Pulmonary artery endothelial cell (primary cell): ENCODE measurements at regions not wholly inside any gene's neighbourhood (a gene's known extent, or its start where the extent isn't known, plus 50 kb on each side); places are given as distances from the start of the nearest gene placed in this dataset.

Experiments
- DNase-seq: peaks from one replicate; pipeline ENCODE4 v3.0.0-alpha.2; 2011; ENCODE audit warnings: low read depth, low spot score

GRCh38 chr9:14560194-14560593 is 133.0 kb downstream of the ZDHHC21 start:
- no peak for DNase-seq

- peak; percentile 15 for DNase-seq
These were observed 138.3 kb downstream of the ZDHHC21 start for GRCh38 chr9:14554886-14555285.

- no peak for DNase-seq
These were observed 145.8 kb downstream of the ZDHHC21 start for GRCh38 chr9:14547245-14548060.

- DNase-seq = no peak
These were observed 146.5 kb downstream of the ZDHHC21 start for GRCh38 chr9:14546693-14547092.

- no peak for DNase-seq
These were observed 151.2 kb downstream of the ZDHHC21 start for GRCh38 chr9:14542071-14542470.

GRCh38 chr9:14538526-14538925 is 154.7 kb downstream of the ZDHHC21 start:
- DNase-seq = no peak

GRCh38 chr9:14535161-14535955 is 157.9 kb downstream of the ZDHHC21 start:
- no peak for DNase-seq

GRCh38 chr9:14533867-14534640 is 159.2 kb downstream of the ZDHHC21 start:
- no peak for DNase-seq

- no peak for DNase-seq
These were observed 160.6 kb downstream of the ZDHHC21 start for GRCh38 chr9:14532456-14533115.

GRCh38 chr9:14531341-14532269 is 161.6 kb downstream of the ZDHHC21 start:
- no peak for DNase-seq

- no peak for DNase-seq
These were observed 162.4 kb downstream of the ZDHHC21 start for GRCh38 chr9:14530841-14531240.

- DNase-seq = no peak
These were observed 162.9 kb downstream of the ZDHHC21 start for GRCh38 chr9:14530366-14530765.

- DNase-seq = no peak
These were observed 163.6 kb downstream of the ZDHHC21 start for GRCh38 chr9:14529629-14530028.

- DNase-seq = no peak
These were observed 164.2 kb downstream of the ZDHHC21 start for GRCh38 chr9:14529054-14529453.

- no peak for DNase-seq
These were observed 166.7 kb downstream of the ZDHHC21 start for GRCh38 chr9:14526504-14526903.

- DNase-seq = no peak
These were observed 167.4 kb downstream of the ZDHHC21 start for GRCh38 chr9:14525856-14526255.

GRCh38 chr9:14524873-14525515 is 168.2 kb downstream of the ZDHHC21 start:
- DNase-seq = no peak

- DNase-seq = no peak
These were observed 169.7 kb downstream of the ZDHHC21 start for GRCh38 chr9:14523545-14523944.

- DNase-seq = no peak
These were observed 170.4 kb downstream of the ZDHHC21 start for GRCh38 chr9:14522627-14523379.
